CMK (cell line): ENCODE measurements at regions not wholly inside any gene's neighbourhood (a gene's known extent, or its start where the extent isn't known, plus 50 kb on each side); places are given as distances from the start of the nearest gene placed in this dataset.

ENCODE experiments used
- DNase-seq: peaks from one replicate; pipeline ENCODE4 v3.0.0-alpha.2; 2010; ENCODE audit warnings: low read depth

DNA sequence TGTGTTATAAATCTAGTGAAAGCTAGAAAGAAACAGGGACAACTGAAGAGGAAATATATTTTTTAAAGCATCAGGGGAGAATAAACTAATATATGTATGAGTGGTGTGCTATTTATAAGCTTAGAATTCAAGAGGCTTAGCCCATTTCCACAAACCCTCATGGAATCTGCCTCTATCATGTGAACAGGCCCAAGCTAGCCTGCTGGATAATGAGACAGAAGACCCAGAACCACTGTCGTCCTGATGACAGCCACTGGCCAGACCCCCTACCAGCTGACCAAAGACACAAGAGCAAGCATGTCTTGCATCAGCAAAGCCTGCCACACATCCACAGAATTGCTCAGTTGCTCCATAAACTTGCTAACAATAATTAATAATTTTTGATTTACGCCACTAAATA, 382.3 kb upstream of the NXPH2 start:
- DNase-seq: no peak

DNA sequence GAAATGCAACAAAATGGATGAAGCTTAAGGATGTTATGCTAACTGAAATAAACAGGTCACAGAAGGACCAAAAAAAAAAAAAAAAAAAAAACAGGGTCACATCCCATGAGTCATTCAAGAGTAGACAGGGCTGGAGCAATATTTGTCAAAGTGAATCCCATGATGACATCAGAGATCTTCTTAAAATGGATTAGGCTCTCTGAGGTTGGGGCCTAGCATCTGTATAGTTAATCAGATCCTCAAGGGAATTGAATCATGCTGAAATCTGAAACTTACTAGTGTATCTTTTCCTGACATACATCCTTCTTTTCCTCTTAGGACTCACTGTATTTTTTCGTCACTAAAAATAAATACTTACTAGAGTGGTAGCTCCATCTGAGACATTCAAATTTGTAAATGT, 380.6 kb upstream of the NXPH2 start:
- DNase-seq: no peak

DNA sequence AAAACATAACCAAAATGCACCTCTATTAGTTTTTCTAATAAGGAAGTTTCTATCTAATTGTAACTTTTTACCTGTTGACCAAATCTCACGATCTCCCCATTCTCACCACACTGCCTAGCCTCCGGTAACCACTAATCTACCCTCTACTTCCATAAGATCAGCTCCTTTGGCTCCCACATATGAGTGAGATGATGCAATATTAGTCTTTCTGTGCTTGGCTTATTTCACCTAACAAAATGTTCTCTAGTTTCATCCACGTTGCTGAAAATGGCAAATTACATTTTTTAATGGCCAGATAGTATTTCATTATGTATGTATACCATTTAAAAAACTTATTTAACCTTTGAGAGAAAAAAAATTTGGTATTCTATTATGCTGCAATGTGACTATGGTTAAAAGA, 379.0 kb upstream of the NXPH2 start:
- DNase-seq: no peak

DNA sequence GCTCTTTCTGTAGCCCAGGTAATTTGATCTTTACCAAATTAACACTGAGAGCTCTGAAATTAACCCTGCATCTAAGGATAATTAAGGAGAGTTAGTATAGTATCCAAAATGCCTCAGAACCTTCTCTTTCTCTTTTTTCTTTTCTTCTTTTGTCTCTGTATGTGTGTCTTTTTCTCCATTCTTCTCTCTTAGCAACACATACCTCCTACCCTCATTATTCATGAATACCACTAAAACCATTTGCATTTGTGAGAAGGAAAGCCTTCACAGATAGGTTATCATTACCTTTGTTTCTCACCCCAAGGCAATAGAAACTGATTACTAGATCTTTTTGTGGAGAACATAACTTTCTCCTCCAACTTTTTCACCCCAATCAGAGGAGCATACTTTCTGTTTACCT, 376.5 kb upstream of the NXPH2 start:
- DNase-seq: no peak

DNA sequence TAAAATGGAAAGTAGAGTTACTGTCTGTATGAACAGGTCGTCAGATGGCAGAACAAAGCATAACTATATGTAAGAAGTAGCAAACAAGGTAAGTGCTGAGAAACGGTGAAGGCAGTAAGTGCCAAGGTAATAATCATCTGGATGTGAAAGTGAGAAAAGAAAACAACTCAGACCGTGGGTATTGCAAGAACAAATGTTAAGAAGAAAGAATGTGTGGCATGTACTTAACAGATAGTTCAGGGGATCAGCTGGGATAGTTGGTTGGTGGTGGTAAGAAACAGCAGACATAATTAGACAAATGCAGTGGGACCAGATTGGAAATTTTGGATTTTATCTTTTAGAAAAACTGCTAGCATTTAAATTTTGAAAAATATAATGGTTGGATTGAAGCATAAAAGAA, 375.8 kb upstream of the NXPH2 start:
- DNase-seq: no peak

DNA sequence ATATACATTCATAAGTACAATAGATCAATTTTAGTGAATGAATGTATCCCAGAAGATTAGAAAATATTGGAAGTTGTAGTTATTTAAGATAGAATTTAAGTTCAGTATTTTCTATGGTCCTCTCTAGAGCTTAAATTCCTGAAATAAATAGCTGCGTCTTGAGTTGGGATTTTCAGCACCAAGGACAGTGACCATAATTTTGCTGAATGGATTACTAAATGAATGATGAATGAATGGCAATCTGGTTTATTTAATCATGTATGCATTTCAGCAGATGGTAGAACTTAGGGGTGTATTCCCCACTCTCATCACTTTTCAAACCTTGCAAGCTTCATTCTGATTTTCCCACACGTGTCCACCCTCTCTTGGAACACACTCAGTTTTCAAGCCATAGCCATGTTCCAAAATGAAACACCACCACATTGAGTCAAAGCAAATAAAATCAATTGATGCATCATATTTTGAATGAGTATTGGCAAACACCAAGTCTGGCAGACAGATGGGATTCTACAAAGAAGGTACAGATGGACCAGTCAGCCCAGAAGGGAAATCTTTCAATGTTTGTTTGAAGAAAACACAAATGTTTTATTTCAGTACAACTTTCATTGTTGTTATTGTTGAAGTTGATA, 362.2 kb upstream of the NXPH2 start:
- DNase-seq: no peak

DNA sequence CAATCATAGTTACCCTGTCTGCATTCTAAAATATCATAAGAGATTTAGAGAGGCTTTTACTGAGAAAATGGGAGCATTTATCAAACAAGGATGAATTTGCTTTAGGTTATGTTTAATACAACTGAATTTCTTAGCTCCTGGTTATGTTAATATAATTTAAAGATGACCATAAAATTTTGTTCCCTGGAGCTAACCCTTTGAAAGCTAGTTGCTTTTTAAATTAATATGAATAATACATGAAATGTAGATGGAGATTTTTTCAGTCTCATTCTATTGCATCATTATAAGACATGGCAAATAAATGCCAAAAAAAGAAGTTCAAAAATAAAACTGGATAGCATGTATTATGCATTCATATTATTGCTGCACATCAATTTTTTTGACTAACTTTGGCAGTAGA, 344.1 kb upstream of the NXPH2 start:
- no peak for DNase-seq

DNA sequence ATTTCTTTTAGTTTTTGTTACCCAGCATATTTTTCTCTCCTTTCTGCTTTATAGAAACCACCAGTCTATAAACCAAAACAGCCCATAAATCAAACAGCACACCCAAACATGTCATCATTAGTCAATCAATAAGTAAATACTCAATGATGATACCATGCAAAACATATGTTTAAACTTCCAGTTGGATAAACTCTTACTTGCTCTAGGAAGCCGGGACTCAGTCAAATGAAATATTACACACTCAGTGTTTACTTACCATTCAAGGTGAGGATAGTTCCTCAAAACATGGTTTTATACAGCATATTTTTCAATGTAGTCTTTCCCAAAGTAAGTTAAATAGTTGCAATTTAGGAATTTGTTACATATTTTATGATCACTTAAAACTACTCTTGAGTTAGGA, 343.6 kb upstream of the NXPH2 start:
- no peak for DNase-seq

DNA sequence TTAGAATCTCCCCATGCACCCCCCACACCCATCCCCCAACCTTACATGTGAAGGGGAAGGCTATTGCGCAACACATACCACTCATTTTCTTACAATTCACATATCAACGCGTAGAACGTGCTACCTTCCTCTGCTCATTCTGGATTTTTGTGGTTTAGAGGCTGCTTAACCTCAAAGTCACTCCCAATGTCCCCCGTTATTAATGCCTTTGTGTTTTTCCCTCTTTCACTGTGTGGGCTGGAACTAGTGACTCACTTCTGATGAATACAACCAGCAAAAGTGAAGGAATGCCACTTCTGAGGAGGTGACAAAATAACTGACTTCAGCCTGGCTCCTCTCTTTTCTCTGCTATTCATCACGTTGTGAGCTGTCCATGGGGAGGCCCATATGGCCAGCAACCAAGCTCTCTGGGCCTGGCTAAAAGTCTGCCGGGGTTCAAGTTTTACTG, 342.5 kb upstream of the NXPH2 start:
- no peak for DNase-seq

DNA sequence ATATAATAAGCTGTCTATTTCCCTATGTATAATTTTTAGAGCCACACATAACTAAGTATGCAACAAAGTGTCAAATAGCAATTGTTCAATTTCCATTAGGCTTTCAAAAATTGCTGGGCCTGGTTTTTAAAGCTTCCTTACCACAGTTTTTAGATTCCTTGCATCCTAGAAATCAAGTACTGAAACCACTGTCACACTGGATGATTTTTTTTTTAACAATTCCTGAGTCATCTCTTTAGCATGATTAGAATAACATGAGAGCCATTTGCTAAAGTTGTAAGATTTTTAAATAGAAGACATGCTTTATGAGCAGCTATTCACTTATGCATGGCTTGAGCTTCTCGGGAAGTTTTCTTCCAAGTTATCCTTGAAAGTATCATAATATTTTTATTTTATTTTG, 319.5 kb upstream of the NXPH2 start:
- no peak for DNase-seq

DNA sequence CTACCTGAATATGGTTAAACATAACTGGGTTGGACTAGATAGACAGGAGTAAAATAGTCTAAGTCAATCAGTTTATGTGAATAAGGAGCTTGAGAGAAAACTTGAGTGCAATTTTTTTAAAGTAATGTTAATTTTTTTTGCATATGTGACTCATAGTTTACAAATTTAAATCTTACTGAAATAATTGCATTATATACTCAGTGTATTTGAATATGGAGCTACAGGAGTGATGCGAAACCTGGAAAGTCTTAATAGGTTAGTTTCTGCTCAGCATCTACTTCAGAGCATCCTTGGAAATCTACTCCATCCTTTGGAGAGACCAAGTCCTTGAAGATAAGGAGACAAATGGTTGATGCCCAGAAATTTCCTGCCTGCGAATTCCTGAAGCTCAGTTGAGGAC, 318.8 kb upstream of the NXPH2 start:
- no peak for DNase-seq

DNA sequence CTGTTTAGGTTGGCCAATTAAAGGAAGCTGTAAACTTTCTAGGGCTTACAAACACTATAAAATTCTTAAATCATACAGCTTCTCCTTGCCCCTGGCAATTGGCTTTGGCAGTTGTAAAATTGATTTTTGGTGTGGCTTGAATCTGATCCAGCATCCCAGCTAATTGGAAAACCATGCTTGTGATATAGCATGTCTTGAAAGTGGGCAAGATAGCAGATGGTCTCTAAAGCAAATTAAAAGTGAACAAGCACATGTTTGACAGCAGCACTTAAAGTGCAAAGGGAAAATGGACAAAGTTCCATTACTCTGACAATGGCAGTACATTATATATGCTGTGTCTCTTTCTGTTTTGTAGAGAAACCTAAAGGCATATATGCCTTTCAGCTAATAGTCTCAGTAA, 302.9 kb upstream of the NXPH2 start:
- DNase-seq: no peak

DNA sequence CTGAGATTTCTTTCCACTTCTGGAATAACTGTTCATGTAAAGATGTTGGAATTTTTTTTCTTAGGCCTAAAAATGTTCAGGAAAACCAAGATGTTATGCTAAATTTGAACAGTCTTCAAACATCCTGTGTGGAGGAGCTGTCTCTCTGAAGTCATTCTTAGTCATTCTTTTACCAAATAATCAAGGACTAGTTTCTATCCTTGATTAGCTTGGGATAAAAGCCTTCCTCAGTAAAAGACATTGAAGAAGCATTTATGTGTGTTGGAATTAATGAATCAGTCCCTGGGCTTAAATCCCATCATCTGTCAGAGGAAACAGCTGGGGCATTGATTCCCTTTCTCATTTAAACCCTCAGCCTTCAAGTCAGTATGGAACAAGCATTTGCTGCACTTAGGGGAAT, 300.1 kb upstream of the NXPH2 start:
- DNase-seq: no peak

DNA sequence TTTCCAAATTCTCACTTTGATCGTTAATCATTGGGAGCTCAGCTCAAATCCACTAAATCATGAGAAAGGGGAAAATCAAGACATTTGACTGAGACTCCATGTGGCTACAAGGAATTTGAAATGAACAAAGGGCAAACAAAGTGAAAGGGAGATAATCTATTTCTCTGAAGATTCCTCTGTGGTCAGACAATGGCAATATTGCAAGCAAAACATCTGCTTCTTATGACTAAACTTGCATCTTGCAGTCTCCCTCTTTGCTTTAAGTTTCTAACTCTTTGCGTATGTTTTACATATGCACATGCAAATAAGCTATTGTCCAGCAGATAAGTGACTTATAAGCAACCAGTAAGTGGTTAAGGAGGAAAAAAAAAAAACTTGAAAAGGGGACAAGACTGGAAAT, 299.1 kb upstream of the NXPH2 start:
- DNase-seq: no peak

DNA sequence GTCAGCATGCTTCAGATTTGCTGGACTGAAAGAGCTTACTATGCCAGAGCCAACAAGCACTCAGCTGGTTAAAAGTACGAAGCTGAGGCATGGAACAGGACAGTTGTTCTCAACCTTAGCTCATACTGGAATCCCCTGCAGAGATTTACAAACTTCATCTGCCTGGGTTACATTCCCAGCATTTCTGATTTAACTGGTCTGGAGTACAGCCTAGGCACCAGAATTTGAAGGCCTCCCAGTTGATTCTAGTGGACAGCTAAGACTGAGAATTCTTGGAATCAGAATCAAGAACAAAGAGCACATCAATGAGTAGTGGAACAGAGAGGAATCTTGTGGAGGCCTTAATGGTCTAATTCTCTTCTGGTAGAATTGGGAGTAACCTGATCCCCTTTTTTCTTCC, 298.2 kb upstream of the NXPH2 start:
- DNase-seq: no peak

DNA sequence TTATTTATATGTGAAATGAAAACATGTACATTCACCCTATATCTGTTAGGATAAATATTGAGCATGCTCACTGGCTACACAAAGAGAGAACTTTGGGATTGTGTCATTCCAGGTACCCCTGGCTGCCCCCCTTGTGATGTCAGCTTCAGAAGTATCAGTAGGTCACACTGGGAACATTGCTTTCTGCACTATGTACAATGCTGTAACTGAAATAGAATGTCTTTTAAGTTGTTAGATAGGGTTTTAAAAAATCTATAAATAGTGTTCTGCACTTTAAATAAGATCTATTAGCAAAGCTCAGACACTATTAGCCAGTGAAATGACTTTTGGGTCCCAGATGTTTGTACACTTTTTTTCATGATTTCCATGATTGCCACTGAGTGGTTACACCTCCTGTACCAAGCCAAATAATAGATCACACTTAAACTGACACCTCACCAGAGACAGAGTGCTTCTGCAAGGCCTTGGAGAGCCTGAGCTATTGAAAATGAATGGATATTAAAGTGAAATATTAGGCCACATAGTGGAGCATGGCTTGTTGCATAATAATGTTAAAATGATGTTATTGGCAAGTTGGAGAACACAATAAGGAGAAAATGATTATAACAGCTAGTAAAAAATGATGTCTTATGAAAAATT, 297.0 kb upstream of the NXPH2 start:
- DNase-seq: no peak

DNA sequence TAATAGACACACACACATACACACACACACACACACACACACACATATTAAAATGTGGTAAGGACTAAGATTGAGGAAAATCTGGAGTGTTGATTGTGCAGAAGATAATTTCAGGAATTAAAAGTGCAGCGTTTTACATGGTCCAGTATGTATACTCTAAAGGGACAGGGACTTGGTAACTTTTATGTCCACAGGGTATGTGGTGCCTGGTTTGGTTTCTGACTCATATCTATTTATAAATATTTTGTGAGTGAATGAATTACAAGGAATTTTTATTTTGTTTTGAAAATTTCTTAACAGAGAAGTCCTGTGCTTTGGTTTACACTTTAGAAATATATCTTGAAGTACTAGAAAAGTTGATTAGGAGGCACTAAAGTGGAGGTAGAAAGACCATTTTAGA, 287.7 kb upstream of the NXPH2 start:
- no peak for DNase-seq

DNA sequence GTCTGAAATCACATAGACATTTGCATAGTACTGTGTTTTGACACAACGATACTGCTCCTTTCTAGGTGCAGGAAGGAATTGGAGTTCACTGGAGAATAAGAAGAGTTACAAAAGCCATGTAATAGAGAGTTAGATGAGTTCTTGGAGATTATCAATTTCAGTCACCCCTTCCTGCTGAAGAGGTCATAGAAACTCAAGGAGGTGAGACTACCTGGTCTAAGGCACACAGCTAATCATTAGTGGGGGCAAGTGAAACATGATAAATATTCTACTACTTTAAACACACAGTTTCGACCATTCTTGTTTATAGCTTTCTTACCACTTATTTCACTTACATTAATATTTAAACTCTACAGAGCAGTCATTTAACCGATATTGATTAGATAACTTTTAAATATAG, 286.9 kb upstream of the NXPH2 start:
- DNase-seq: no peak

DNA sequence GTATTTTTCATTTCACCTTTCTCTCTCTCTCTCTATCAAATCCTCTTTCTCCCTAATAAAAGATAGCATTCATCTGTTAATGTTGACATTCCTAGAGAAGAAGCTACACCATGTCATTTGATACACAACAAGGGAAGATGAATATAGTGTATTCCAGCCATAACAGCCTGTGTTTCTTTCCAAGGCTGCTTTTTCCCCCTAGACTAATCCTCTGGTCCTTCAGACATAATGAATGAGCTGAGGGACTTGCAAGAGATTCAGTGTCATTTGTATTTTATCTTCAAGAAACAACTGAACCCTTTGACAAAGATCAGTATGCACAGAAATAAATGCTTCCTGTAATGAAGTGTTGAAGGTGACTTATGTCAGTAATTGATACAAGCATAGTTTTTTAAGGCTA, 284.0 kb upstream of the NXPH2 start:
- no peak for DNase-seq

DNA sequence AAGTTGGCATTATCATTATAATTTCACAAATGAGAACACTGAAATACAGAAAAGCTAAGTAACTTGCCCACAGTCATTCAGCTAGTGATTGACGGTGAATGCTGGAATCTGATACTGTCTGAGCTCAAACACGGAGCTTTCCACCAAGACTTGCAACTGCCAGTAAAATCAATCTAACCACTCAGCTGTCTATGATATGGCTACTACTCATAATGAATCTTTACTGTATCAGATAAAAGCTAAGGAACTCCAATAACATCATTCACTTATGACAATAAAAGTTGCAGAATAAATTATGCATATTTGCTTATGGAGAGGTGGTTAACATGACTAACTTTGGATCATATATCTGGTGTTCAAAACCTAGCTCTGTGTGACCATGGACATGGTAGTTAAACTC, 279.4 kb upstream of the NXPH2 start:
- no peak for DNase-seq

DNA sequence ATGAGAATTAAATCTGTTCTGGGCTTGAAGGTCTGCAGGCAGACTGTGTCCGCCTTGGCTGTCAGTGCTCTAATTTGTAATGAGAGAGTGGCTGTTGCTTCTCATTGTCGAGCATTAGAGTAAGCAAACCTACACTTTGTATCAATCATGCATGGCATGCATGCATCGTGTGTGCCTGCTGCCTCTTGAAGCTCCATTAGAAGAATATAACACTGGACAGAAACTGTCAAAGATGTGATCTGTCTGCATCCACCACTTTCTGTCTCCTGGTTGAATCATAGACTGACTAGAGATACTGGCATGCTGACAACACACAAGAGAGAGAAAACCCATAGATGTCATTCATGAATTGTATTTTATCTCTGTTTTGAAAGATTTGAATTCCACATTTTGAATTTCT, 275.0 kb upstream of the NXPH2 start:
- DNase-seq: no peak

DNA sequence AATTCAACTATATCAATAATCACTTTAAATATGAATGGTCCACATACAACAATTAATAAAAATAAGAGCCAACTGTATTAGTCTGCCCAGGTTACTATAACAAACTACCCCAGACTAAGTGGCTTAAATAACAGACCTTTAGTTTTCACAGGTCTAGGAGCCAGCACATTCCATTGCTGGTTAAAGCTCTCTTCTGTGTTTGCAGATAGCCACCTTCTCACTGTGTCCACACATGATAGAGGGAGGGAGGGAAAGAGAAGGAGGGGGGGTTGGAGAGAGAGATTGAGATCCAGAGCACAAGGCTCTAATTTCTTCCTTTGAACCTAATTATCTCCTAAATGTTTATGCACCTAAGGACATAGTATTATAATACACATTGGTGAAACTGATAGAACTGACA, 267.8 kb upstream of the NXPH2 start:
- no peak for DNase-seq

DNA sequence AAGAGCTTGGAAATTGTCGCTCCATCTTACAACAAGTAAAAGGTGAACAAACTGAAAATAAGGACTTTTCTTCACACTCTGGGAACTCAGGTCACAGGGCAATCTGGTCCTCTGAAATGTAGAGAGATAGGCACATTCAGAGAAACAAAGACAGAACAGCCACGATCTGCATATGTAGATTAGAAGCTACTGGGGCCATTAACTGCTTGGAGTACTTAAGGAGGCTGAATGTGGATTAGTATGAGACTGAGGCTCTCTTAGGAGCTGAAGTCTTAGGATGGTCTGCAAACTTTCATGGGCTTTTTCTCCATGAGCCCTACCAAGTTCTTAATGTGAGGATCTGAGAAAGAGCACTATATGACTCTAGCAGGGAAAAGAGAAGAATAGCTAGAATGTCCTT, 265.3 kb upstream of the NXPH2 start:
- DNase-seq: no peak

DNA sequence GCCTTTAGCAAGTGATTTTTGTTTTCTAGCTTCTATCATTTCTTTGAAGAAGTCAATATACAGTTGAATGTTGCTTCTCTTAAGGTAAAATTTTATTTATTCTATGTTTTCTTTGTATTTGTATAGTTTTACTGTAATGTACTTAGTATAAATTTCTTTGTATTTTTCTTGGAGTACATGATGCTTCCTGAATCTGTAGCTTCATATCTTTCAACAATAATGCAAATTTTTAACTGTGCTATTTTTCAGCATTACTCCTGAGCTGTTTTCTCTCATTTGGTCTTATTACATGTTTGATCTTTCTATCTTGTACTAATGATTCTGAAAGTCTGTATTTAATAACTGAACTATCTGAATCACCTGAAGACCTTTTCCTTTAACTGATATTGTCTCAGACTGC, 253.9 kb upstream of the NXPH2 start:
- DNase-seq: no peak

DNA sequence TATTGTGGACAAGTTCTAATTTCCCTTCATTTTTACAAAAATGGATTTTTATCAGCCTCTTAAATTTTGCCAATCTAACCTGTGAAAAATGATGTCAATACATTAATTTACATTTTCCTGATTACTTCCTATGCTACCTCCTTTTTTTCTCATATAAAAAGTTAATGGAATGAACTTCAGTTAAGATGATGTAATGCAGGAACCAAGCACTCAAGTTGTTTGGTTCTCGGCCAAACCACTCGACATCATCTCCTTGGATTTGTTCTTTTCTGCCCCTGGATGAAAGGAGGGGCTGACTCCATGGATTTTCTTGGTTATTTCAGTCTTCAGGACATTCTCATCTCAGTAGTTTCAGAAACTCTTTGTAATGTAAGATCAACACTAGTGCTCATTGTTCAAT, 253.1 kb upstream of the NXPH2 start:
- no peak for DNase-seq
